ENCODE measurements at regions not wholly inside any gene's neighbourhood (a gene's known extent, or its start where the extent isn't known, plus 50 kb on each side); places are given as distances from the start of the nearest gene placed in this dataset.

- TF ChIP-seq ZBTB33 (IDR thresholded peaks at IDR 0.05; ENCODE audit: borderline replicate concordance, low read depth) (no peak), EZH2phosphoT487 (IDR thresholded peaks at IDR 0.05; ENCODE audit: borderline replicate concordance, low read depth) (no peak), FOXJ3 (CRISPR knock-in tag; IDR thresholded peaks at IDR 0.05) (no peak), JUND (IDR thresholded peaks at IDR 0.05) (no peak), RCOR1 (IDR thresholded peaks at IDR 0.05; ENCODE audit: low read length) (no peak), YY1 (IDR thresholded peaks at IDR 0.05; ENCODE audit: low read depth) (no peak), MAX (IDR thresholded peaks at IDR 0.05; ENCODE audit: low read depth) (no peak), RAD21 (IDR thresholded peaks at IDR 0.05; ENCODE audit: low read length) (no peak)
These were observed 117.9 kb upstream of the RGMA start (continued) for GRCh38 chr15:93206893-93207292.

- Histone ChIP-seq H3K4me1 (ENCODE audit: control insufficient read depth in 1 of 2, insufficient read depth in 2 of 2, low read depth in 1 of 2, low read length in 1 of 2) (no peaks in the 10 kb centered on the region; a peak in 1 of 4 replicates), H3K4me3 (ENCODE audit: low read depth in 2 of 2, low read length in 1 of 2) (no peak overlapping the region), H4K20me1 (ENCODE audit: insufficient read depth) (no peaks in the 10 kb centered on the region), H3K9ac (no peak overlapping the region), H3K4me2 (no peak overlapping the region), H3K27me3 (ENCODE audit: insufficient read depth) (no peaks in the 10 kb centered on the region), H3K27ac (ENCODE audit: low read depth in 2 of 2, low read length in 1 of 2) (no peak overlapping the region), H3K9me3 (no peaks in the 10 kb centered on the region), H3K9me2 (no peaks in the 10 kb centered on the region), H2AFZ (ENCODE audit: low read depth) (no peak overlapping the region), H3K79me2 (ENCODE audit: insufficient read depth) (no peaks in the 10 kb centered on the region), H3K36me3 (replicated peaks in 1 of 2; ENCODE audit: control insufficient read depth in 1 of 2, insufficient read depth in 2 of 2, low read length in 1 of 2) (no peaks in the 10 kb centered on the region), H3F3A (replicated peaks; ENCODE audit: insufficient read depth) (no peaks in the 10 kb centered on the region)
- no peak for DNase-seq
- ChIA-PET POLR2A (interaction anchor here (0.6 kb wide), 1 partner anchor 921 kb away, joined by 4 read pairs; no protein-coding TSS in a partner anchor), CTCF (no interaction called here)
- 49% methylated on average over 8 of the region's 8 CpGs for WGBS (ENCODE audit: low lambda C conversion rate)
- TF ChIP-seq FOXM1 (IDR thresholded peaks at IDR 0.05; ENCODE audit: low read depth) (no peak), RCOR1 (IDR thresholded peaks at IDR 0.05; ENCODE audit: low read length) (no peak), IRF3 (IDR thresholded peaks at IDR 0.05; ENCODE audit: low read depth, low read length) (no peak), ELF1 (IDR thresholded peaks at IDR 0.05) (no peak), RAD21 (IDR thresholded peaks at IDR 0.05; ENCODE audit: low read length) (no peak), MXI1 (IDR thresholded peaks at IDR 0.05; ENCODE audit: low read depth, low read length) (no peak), USF1 (IDR thresholded peaks at IDR 0.05; ENCODE audit: borderline replicate concordance, low read depth) (no peak)
These were observed 116.4 kb upstream of the RGMA start for GRCh38 chr15:93205413-93205812.

Measured in SK-N-SH (cell line).